Fibroblast of the aortic adventitia (primary cell): ENCODE measurements at regions not wholly inside any gene's neighbourhood (a gene's known extent, or its start where the extent isn't known, plus 50 kb on each side); places are given as distances from the start of the nearest gene placed in this dataset.

Source experiments
- DNase-seq: peaks from one replicate; pipeline ENCODE4 v3.0.0-alpha.2; 2010; ENCODE audit warnings: low read depth
- H3K4me3 ChIP-seq: 2 replicates; pipeline ENCODE4 v1.5.1; 2011; ENCODE audit warnings: low read depth, mild to moderate bottlenecking, control low read depth, low read length, moderate library complexity
- CTCF ChIP-seq: IDR thresholded peaks from 2 replicates; pipeline ENCODE4 v1.5.1; 2011; ENCODE audit warnings: mild to moderate bottlenecking, low read length, control low read depth, inconsistent platforms; ENCODE audit not compliant: insufficient read depth

- DNase-seq, result no peak
- TF ChIP-seq CTCF, result no peak
Observed at GRCh38 chr11:116332391-116332790, 440.4 kb downstream of the BUD13 start.

DNA sequence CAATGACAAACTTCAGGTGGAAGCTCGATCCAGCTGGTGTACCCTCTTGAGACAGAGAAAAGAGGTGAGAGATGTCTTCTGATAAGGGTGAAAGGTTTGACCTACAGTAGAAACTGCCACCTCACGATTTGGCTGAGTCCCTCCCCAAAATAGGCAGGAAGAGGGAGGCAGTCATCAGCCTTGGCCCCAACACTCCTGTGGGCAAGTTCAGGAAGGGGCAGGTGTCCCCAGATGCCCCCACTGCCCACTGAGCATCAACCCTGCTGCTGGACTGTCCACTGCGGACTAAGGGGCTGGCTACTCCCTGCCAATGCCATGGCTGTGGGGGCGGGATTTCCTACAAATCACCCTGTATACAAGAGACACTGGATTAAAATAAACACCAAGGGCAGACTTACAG, 441.4 kb downstream of the BUD13 start:
- no peak for DNase-seq
- no peak overlapping the region for H3K4me3 ChIP-seq
- no peak for TF ChIP-seq CTCF

More at GRCh38 chr11:116332391-116332790, 440.4 kb downstream of the BUD13 start:
- H3K4me3 ChIP-seq, result no peak overlapping the region

- H3K4me3 ChIP-seq, result no peak overlapping the region
- TF ChIP-seq CTCF, result no peak
- DNase-seq, result no peak
Observed at GRCh38 chr11:116330439-116331185, 442.2 kb downstream of the BUD13 start.

DNA sequence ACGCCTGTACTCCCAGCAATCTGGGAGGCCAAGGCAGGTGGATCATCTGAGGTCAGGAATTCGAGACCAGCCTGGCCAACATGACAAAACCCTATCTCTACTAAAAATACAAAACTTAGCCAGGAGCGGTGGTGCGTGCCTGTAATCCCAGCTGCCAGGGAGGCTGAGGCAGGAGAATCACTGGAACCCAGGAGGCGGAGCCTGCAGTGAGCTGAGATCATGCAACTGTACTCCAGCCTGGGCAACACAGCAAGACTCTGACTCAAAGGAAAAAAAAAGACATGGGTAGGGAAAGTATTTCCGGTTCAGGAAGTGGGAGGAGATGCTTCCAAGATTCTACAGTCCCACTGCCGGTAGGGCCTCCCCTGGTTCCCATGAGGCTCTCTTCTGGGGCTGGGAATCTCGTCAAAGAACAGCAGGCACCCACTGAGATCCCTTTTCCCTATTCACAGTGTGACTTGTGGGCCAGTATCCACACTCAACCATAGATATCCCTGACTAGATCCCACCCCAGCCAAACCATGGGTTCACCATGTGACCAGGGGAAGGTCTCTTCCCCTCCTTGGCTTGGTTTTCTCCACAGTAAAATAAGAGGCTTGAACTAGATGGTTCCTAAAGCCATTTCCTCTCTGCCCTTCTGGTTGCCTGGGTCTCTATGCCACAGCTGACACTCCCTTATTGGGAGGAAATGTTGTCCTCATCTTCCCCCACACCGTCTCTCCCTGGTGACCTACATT, 443.3 kb downstream of the BUD13 start:
- TF ChIP-seq CTCF, result no peak
- no peak overlapping the region for H3K4me3 ChIP-seq
- no peak for DNase-seq

DNA sequence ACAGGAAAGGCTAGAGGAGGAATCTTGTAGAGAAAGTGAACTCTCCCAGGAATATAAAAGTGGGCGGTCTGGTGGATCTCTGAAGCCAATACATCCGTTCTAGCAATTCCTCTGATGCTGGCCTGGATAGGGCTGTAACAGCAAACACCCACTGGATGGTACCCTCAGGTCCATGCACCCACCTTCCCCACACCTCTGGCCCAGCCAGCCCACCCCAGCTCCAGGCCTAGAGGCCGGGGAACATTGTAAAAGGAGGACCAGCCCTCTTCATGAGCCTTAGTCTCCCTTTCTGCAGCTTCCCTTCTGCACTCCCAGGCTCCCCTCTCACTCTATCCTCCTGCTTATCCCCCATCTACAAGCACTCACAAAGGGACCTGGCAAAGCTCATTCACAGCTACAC, 443.9 kb downstream of the BUD13 start:
- DNase-seq, result no peak
- no peak for TF ChIP-seq CTCF
- no peak overlapping the region for H3K4me3 ChIP-seq

DNA sequence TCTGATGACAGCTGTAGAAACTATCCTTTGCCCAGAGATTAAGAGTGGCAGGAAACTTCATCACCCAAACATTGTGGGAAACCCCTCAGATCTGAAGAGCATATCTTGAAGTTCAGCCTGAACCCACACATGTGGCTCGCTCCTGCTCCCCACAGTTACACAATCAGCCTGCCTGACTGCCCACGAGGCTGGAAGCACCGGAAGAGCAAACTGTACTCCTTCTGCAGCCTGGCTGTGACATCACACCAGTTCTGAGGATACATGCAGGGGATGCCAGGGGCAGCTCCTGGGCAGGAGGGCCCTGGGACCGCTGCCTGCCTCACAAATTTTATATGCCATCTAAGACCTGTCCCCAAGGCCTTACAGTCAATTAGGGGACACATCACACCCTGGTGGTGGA, 444.4 kb downstream of the BUD13 start:
- DNase-seq, result no peak
- TF ChIP-seq CTCF, result no peak

More for the DNA sequence above, 444.4 kb downstream of the BUD13 start:
- H3K4me3 ChIP-seq, result no peak overlapping the region
